Thyroid gland (tissue), 4 donors: ENCODE measurements at regions not wholly inside any gene's neighbourhood (a gene's known extent, or its start where the extent isn't known, plus 50 kb on each side); places are given as distances from the start of the nearest gene placed in this dataset.
"Not testable (repeated sequence)": the region's sequence is repeated elsewhere in the genome, so short reads cannot be mapped to it uniquely, and the experiment has no call there.

ENCODE experiments used
- CTCF ChIP-seq, 6 experiments: fragments of 200-600 bp in 3 of 6; fragments of 450-650 bp in 3 of 6; sonication (generic) in 3 of 6; IDR thresholded peaks; one replicate each; pipeline ENCODE4 v1.5.1; 2016 to 2019; ENCODE audit warnings: antibody characterized with exemption in 6 of 6, mild to moderate bottlenecking in 2 of 6, inconsistent platforms in 1 of 6, moderate library complexity in 1 of 6
- POLR2A ChIP-seq, 2 donors: fragments of 450-650 bp; IDR thresholded peaks; one replicate each; pipeline ENCODE4 v1.6.1; 2017; ENCODE audit warnings: antibody characterized with exemption in 2 of 2, mild to moderate bottlenecking in 2 of 2, moderate library complexity in 1 of 2

- TF ChIP-seq CTCF, POLR2A (IDR thresholded peaks at IDR 0.05): not testable (repeated sequence)
Observed at GRCh38 chr7:76806010-76806409, 178.9 kb upstream of the POMZP3 start.
